GM11168 (cell line): ENCODE measurements at regions not wholly inside any gene's neighbourhood (a gene's known extent, or its start where the extent isn't known, plus 50 kb on each side); places are given as distances from the start of the nearest gene placed in this dataset.
"Not testable (repeated sequence)": the region's sequence is repeated elsewhere in the genome, so short reads cannot be mapped to it uniquely, and the experiment has no call there.

ENCODE experiments used
- in situ Hi-C: fragments of 300-500 bp; cut with MboI; formaldehyde crosslinking; loops from one replicate; pipeline ENCODE4 v1.12.0; 2022; ENCODE audit warnings: low sequenced_read_pairs; ENCODE audit not compliant: unreplicated experiment

DNA sequence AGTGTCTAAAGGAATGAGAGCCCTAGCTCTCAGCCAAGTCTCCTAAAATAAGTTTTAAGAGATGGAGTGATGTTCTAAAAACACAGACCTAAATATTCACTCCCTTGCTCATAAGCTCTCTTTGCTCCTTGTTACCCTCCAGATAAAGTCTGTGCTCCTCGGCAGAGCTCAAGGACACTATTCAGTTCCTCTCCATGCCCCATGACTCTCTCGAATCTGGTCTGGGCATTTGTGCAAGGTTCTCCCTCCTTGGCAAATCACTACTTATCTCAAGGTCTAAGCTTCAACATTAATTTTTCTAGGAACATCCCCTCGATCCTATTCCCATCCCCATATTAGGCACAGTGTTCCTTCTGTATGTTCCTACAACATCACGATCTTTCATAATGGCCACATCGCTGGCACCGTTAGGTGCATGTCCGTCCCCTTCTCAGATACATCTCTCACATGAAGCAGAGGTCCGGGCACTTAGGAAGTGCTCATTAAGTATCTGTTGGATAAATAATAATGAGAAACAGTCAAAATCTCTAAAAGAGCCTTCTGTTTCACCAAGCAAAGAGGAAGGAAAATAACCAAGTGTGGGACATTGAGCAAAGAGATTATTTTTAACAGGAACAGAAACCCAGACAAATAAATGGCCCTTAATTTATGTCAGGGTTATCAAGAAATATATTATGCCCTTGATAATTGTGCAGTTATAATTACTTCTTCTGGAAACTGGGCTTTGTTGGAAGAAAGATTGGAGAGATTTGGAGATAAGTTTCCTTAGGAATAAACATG lies 85.9 kb upstream of the HTR4 start:
- in situ Hi-C loops = loop anchor here (25.0 kb wide), 1 partner anchor 553 kb away; no protein-coding TSS in a partner anchor

DNA sequence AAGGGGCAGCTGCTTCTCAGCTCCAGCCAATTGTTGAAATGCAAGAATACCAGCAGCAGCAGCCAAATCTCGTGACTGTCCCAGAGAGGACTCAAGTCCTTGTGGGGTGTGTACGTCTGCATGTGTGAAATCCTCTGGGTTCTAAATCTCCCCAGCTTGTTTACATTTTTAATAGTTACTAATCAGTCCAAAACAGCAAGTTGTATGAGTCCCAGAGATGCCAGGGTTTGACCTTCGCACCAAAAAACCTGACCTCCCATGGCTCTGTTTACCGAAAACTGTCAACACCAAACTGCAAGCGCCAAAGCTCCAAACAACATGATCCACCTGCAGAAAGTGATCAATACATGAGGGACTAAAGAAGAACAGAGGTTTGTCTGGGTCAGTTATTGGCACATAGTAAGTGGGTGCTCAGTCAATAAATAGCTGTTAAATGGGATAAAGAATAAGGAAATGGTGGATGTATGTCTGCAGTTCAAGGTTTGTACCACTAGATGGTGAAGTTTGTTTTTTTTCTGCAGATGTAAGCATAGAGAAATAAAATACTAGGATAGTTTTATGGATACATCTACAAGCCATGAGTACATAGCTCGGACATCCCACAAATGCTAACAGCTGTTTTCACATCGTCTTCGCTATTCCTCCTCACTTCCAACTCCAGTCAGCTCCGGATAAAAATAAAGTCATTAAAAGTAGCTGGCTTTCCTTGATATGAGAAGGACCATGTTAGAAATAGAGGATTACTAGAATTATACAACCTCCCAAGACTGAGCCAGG lies 85.3 kb upstream of the ADRB2 start:
- in situ Hi-C loops = loop anchor here (25.0 kb wide), 1 partner anchor 554 kb away; no protein-coding TSS in a partner anchor

DNA sequence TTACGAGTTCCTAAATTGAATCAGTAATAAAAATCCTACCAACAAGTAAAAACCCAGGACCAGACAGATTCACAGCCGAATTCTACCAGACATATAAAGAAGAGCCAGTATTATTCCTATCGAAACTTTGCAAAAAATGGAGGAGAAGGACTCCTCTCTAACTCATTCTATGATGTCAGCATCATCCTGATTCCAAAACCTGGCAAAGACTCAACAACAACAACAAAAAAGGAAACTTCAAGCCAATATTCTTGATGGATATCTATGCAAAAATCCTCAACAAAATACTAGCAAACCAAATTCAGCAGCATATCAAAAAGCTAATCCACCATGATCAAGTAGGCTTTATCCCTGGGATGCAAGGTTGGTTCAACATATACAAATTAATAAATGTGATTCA lies 84.6 kb upstream of the ADRB2 start:
- in situ Hi-C loops = loop anchor here (25.0 kb wide), 1 partner anchor 554 kb away; no protein-coding TSS in a partner anchor

DNA sequence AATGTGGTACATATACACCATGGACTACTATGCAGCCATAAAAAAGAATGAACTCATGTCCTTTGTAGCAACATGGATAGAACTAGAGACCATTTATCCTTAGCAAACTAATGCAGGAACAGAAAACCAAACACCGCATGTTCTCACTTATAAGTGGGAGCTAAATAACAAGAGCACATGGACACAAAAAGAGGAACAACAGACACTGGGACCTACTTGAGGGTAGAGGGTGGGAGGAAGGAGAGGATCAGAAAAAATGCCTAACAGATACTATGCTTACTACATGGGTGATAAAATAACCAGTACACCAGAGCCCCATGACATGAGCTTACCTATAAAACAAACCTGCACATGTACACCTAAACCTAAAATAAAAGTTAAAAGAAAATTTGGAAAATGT lies 82.0 kb upstream of the ADRB2 start:
- in situ Hi-C loops = loop anchor here (25.0 kb wide), 1 partner anchor 557 kb away; no protein-coding TSS in a partner anchor

DNA sequence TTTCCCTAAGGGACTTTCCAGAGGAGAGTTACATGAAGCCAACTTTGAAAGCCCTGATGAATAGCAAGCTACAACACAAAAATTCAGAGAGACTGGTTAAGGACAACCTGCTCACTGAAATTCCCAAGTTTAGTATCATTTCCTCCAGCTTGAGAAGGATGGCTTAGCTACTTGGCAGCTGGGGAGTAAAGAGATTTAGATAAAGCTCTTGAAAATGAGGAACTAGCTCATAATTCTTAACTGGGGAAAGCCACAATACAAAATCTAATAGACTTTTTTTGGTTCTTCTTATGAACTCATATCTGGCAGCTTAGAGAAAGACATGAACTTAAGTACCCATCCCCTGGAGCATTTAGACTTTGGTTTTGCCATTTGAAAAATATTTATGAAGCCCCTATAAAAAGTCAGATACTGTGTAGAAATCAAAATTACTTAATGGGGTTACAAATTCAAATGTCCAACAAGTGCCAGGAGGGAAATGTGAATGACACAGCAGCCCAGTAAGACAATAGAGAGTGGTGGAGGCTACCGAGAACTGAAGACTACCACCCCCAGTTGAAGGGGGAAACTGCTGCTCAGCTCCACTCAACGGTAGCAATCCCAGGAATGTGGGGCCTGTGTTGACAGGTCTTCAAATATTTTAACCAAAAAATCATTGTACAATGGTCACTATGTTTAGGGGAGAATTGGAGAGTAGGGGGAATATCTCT lies 79.4 kb upstream of the ADRB2 start:
- in situ Hi-C loops = loop anchor here (25.0 kb wide), 1 partner anchor 560 kb away; no protein-coding TSS in a partner anchor

DNA sequence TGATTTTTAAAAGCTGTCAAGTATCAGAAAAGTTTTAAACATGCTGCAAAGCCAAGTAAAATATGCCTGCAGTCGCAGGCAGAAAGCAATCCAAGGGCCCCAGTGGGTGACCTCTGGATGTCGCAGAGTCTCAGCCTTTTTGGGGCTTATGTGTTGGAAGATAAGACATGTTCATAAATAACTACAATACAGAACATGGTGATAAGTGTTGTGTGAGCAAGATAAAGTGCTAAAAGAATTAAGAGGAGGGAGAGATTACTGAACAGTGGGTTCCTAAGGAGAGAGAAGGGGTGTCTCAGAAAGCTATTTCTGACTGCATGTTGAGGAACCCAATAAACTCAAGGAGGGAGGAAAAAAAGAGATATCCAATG lies 78.9 kb upstream of the ADRB2 start:
- in situ Hi-C loops = loop anchor here (25.0 kb wide), 1 partner anchor 560 kb away; no protein-coding TSS in a partner anchor

DNA sequence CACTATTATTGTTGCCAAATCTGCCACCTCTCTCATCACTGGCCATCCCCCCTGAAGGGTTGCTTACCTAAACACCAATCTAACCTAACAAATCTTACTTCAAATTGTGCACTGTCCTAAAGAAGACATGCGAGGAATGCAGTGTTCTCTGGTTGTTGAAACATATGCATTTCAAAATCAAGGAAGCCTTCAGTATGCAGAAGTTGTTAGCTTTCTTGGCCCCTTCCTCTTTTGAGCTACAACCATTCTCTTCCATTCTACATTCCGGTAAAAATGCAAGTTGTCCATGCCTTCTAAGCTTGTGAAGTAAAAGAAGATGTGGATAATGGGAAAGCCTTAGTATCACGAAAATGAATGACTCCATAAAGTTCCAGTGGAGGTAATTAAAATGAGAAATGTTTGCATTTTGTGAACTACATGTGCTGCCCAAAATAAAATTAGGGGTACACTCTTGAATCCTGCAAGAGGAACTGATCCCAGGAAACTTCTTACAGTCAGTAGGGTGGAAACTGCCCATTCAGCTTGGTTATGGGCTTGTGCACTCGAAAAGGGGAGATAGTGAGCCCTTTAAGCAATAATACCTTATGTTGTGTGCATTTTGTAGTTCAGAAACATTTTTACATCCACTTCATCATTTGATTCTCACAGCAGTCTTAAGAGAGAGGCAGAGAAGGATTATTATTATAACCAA lies 77.6 kb upstream of the ADRB2 start:
- in situ Hi-C loops = loop anchor here (25.0 kb wide), 1 partner anchor 562 kb away; no protein-coding TSS in a partner anchor

DNA sequence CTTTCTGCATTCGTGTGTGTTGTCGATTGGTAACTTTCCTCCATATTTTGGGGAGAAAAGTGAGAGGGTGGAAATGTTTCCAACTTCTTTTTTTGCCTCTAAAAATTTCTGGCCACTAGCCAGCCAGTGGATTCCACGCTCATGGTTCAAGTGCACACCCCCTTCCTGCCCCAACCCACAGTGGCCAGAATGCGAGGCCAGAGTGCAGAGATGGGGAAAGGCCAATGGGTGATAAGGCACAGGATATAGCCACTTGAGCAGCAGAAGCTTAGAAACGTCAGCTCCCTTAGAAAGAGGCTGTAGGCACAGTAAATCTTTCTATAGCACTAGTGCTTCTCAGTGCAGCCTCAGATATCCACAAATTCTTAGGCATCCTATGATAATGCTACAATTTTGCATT lies 75.8 kb upstream of the ADRB2 start:
- in situ Hi-C loops = no loop called here

DNA sequence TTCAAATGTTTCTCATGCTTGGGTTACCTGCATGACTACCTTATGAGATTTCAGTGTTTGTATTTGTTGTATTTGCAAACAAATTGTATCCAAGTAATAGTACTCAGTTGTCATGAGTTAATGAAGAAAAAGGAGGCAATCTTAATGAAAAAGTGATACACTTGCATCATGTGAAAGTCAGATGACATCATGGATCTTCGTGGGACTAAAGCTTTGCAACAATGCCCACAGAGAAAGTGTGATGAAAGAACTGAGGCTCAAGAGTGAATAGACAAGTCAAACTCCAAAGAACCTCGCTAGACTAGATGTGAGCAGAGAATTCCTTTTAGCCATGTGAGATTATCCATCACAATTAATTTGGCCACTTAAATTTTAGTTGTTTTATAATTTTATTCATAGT lies 75.4 kb upstream of the ADRB2 start:
- in situ Hi-C loops = no loop called here

DNA sequence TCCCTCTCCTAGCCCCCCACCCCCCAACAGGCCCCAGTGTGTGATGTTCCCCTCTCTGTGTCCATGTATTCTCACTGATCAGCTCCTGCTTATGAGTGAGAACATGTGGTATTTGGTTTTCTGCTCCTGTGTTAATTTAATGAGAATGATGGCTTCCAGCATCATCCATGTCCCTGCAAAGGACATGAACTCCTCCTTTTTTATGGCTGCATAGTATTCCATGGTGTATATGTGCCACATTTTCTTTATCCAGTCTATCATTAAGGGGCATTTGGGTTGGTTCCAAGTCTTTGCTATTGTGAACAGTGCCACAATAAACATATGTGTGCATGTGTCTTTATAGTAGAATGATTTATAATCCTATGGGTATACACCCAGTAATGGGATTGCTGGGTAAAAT lies 74.0 kb upstream of the ADRB2 start:
- in situ Hi-C loops = not testable (repeated sequence)

DNA sequence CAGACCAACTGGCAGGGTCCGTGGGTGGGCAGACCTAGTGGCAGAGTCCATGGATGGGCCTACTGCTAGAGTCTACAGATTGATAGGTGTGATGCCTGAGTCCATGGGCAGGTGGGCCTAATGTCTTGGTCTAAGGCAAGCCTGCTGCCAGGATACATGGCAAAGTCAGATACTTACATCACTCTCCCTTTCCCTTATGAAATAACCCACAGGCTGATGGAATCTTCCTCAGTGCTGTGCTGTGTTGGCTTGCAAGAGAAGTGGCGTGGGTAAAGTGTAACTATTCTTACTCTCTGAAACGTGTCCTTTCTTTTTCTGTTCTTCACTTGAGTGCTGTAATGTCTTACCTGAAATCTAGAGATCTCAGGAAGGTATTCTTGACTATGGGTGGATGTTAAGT lies 67.3 kb upstream of the ADRB2 start:
- in situ Hi-C loops = no loop called here

DNA sequence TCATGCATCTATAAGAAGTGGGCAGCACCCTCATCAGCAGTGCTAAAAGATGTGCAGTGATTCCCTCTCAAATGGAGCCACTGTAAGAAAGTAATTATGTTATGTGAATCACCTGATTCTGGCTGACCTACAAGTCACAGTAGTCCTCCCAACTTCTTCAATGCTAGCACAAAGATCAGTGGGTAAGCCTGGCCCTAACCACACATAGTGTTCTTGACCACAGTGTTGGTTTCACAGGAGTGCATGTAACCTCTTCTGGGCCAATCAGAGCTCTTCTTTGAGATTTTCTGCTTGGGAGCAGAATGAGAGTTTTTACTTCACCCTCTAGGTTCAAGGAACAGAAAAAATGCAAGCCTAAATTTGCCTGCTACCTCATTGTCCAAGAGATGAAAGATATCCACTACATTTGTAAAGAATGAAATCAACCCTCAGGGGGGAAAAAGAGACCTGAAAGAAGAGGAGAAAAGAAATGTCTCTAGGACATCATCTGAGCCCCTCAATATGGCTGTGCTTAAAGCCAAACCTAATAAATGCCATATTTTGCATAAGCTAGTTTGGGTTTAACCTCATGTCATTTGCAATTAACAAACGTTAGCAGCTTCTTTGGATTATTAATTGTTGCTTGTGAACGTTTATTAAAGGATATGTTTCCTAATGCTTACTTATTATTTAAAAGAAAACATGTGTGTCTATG lies 65.3 kb upstream of the ADRB2 start:
- in situ Hi-C loops = no loop called here

DNA sequence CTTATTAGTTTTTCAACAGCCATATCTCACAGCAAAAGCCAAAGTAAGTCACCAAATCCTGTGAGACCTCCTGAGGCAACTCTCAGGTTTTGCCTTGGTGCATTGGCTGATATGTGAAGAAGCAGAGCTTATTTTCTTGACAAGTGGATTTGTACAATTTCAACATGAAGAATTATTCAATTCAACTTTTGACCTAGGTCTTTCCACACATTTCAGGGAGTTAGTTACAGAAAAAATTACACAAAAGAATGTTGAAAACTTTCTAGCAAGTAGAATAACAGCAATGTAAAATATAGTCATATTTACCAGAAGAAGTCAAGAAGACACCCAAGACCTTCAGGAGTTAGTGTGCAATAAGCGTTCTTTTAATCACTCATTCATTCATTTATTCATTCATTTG lies 62.4 kb upstream of the ADRB2 start:
- in situ Hi-C loops = no loop called here

DNA sequence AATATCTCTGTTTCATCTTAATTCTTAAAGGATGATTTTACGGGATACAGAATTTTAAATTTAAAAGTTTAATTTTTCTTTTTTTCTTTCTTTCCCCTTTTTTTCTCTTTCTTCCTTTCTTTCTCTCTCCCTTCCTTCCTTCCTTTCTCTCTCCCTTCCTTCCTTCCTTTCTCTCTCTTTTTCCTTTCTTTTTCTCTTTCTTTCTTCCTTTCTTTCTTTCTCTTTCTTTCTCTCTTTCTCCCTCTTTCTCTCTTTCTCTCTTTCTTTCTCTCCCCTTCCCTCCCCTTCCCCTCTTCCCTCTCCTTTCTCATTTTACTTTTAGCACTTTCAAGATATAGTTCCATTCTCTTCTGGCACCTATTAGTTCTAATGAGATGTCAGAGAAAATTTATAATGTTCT lies 61.4 kb upstream of the ADRB2 start:
- in situ Hi-C loops = no loop called here

DNA sequence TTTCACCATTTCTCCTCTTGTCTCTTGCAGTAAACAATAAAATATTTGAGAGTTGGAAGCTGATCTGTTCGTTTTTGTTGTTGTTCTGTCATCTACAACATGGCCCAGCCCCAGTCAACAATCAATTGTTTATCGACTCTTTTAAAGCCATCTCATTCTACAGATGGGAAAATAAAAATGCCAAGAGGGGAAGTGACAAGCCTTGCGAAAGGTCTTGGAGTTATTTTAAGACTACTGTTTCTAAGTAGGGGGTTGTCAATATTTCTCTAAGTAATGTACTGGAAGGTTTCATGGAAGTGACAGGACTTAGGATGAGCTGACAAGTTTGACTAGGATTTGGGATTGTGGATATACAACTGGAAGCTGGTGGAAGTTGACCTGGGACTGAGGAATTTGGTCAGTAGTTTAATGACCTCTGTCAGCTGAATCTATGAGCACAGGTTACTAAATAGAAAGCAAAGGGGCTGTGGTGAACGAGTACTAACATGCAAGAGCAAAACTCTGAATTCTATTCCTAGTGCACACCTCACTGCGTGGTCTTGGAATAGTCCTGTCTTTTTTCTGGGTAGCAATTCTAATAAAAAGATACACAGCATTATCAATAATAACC lies 57.5 kb upstream of the ADRB2 start:
- in situ Hi-C loops = no loop called here

DNA sequence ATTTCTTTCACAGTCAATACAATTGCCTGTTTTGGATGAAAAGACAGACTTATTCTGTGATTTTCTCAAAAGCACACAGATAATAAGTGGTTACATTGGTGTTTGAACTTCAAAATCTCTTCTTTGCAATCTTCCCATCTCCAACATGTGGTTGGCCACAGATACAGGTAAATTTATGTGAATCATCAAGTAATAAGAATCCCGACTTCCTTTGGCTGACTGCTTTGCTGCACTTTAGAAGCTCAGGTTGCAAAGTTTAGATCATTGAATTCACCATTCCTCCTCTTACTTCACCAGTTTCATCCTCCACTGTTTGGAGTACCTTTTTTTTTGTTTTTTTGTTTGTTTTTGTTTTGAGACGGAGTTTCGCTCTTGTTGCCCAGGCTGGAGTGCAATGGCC lies 56.5 kb upstream of the ADRB2 start:
- in situ Hi-C loops = no loop called here

DNA sequence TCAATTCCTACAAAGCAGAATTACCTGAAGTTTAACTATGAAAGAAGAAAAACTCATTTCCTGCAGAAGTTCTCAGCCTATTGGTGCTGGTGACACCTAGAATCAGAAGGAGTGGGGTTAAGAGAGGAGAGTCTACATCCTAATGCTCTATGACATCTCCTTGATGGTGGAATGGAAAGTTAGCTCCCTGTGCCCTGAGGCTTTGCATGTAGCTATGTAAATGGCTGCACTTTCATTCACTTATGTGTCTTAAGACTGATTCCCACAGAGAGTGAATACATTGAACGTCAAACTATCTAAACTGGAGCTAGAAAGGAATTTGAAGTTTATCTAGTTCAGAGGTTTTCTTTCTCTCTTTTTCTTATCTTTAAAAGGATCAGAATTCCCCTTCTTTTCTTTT lies 52.1 kb upstream of the ADRB2 start:
- in situ Hi-C loops = no loop called here

DNA sequence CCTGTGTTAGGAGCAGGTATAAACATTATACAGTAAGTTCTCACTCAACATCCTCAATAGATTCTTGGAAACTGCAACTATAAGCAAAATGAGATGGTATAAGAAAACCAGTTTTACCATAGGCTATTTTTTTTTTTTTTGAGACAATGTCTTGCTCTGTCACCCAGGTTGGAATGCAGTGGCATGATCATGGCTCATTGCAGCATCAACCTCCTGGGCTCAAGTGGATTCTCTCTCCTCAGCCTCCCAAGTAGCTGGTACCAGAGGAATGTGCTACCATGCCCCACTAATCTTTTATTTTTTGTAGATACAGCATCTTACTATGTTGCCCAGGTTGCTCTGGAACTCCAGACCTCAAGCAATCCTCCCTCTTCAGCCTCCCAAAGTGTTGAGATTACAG lies 50.1 kb upstream of the ADRB2 start:
- in situ Hi-C loops = no loop called here
